ENCODE measurements at regions not wholly inside any gene's neighbourhood (a gene's known extent, or its start where the extent isn't known, plus 50 kb on each side); places are given as distances from the start of the nearest gene placed in this dataset.

DNA sequence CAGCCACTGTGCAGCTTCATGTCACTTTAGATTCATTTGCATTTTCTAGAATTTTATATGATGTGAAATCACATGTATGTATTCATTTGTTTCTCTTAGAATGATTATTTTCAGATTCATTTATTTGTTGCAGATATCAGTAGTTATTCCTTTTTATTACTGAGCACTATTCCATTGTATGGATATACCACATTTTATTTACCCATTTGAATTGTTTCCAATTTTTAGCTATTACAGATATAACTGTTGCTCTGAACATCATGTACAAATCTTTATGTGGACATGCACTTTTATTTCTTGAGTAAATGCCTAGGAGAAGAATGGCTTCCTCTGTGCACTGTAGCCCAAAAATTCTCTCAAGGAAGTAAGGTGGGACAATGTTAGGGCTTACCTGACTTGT lies 767.8 kb upstream of the FANCL start:
- Mint-ChIP-seq H3K9me3 (ENCODE audit: insufficient read depth) (no peaks in the 10 kb centered on the region), H3K4me1 (no peaks in the 10 kb centered on the region), H3K27me3 (peaks cover 15% of the 10 kb centered on the region), H3K27ac (no peak overlapping the region), H3K4me3 (no peak overlapping the region)
- no peak overlapping the region for H3K9ac ChIP-seq (ENCODE audit: low read length)
- H3K79me2 ChIP-seq (ENCODE audit: control insufficient read depth, insufficient read depth, low read length), result no peaks in the 10 kb centered on the region
- ATAC-seq (ENCODE audit: low read depth), result no peak
- no peaks in the 10 kb centered on the region for H4K20me1 ChIP-seq (ENCODE audit: control insufficient read depth, insufficient read depth, low read length, poor library complexity, severe bottlenecking)
- ChIA-PET POLR2A (no interaction called here), CTCF (interaction anchor here (1.4 kb wide), 1 partner anchor 12 kb away, joined by 4 read pairs; no protein-coding TSS in a partner anchor)
- H3K4me1 ChIP-seq (ENCODE audit: control insufficient read depth in 2 of 2, insufficient read depth in 2 of 2, low read length in 2 of 2), result no peaks in the 10 kb centered on the region
- intact Hi-C loops (cut with micrococcal nuclease), result no loop called here
- no peak overlapping the region for H3K4me2 ChIP-seq (replicated peaks; ENCODE audit: low read depth, low read length, poor library complexity, severe bottlenecking)
- no peaks in the 10 kb centered on the region for H3K36me3 ChIP-seq (replicated peaks in 1 of 2; ENCODE audit: control extremely low read depth in 1 of 2, control insufficient read depth in 1 of 2, extremely low read depth in 1 of 2, insufficient read depth in 2 of 2, low read length in 1 of 2)
- no peaks in the 10 kb centered on the region for H3K9me3 ChIP-seq (ENCODE audit: control extremely low read depth in 1 of 3, control insufficient read depth in 2 of 3, insufficient read depth in 1 of 3, low read length in 2 of 3)
- H3K27me3 ChIP-seq (replicated peaks in 1 of 4; ENCODE audit: control extremely low read depth in 1 of 4, control insufficient read depth in 3 of 4, insufficient read depth in 4 of 4, low read length in 3 of 4), result no peaks in the 10 kb centered on the region
- no peak overlapping the region for H3K4me3 ChIP-seq (ENCODE audit: control extremely low read depth in 1 of 5, extremely low read depth in 1 of 5, insufficient read depth in 1 of 5, low read depth in 2 of 5, low read length in 4 of 5)
- no peak for DNase-seq
- no peak for TF ChIP-seq EZH2 (IDR thresholded peaks at IDR 0.05; ENCODE audit: borderline replicate concordance, insufficient read depth, low read depth, low read length, poor library complexity, severe bottlenecking)
- TF ChIP-seq, protein P1, sequence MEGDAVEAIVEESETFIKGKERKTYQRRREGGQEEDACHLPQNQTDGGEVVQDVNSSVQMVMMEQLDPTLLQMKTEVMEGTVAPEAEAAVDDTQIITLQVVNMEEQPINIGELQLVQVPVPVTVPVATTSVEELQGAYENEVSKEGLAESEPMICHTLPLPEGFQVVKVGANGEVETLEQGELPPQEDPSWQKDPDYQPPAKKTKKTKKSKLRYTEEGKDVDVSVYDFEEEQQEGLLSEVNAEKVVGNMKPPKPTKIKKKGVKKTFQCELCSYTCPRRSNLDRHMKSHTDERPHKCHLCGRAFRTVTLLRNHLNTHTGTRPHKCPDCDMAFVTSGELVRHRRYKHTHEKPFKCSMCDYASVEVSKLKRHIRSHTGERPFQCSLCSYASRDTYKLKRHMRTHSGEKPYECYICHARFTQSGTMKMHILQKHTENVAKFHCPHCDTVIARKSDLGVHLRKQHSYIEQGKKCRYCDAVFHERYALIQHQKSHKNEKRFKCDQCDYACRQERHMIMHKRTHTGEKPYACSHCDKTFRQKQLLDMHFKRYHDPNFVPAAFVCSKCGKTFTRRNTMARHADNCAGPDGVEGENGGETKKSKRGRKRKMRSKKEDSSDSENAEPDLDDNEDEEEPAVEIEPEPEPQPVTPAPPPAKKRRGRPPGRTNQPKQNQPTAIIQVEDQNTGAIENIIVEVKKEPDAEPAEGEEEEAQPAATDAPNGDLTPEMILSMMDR (IDR thresholded peaks at IDR 0.05), result no peak
- no peak overlapping the region for H2AFZ ChIP-seq (ENCODE audit: insufficient read depth, low read depth, low read length, poor library complexity, severe bottlenecking)
- H3K27ac ChIP-seq (ENCODE audit: low read length in 2 of 2), result no peak overlapping the region

DNA sequence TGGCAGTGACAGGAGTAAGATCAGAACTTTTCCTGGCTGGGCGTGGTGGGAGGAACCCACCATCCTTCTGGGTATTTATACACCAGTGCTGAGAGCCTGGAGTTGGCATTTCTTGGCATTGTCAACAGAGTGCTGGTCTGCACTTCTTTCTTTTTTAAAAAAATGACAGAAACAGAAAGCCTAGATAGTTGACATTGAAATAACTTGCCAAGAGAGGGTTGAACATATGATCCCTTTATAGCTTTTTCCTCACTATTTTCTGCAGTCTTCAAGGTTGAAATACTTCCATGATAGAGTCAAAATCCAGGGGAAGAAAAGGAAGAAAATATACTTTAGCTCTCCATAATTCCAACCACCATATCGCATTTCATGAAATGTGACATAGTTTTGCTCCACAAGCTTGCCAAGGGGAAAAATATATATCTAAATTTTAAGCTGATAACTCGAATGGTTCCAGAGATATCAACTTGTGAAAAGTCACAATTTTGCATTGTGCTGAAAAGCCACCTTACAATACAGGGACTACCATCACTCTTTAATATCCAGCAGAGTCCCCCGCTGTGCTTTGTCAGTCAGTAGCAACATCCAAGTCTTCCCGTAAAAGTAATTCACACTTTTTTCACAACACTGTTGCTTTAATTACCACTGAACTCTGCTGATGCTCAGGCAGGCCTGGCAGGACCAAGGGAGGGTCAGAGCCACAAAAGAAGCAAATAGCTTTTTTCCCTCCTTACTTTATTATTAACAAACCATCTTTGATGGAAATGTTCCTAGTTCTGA lies 764.9 kb upstream of the FANCL start:
- Mint-ChIP-seq H3K4me1 (no peaks in the 10 kb centered on the region), H3K4me3 (no peak overlapping the region), H3K27ac (no peak overlapping the region), H3K27me3 (peaks cover 6% of the 10 kb centered on the region), H3K9me3 (ENCODE audit: insufficient read depth) (no peaks in the 10 kb centered on the region)
- Histone ChIP-seq H3K9me3 (ENCODE audit: control extremely low read depth in 1 of 3, control insufficient read depth in 2 of 3, insufficient read depth in 1 of 3, low read length in 2 of 3) (no peaks in the 10 kb centered on the region), H4K20me1 (ENCODE audit: control insufficient read depth, insufficient read depth, low read length, poor library complexity, severe bottlenecking) (no peaks in the 10 kb centered on the region), H3K4me1 (ENCODE audit: control insufficient read depth in 2 of 2, insufficient read depth in 2 of 2, low read length in 2 of 2) (no peaks in the 10 kb centered on the region), H3K27me3 (replicated peaks in 1 of 4; ENCODE audit: control extremely low read depth in 1 of 4, control insufficient read depth in 3 of 4, insufficient read depth in 4 of 4, low read length in 3 of 4) (no peaks in the 10 kb centered on the region), H3K4me2 (replicated peaks; ENCODE audit: low read depth, low read length, poor library complexity, severe bottlenecking) (no peak overlapping the region), H3K79me2 (ENCODE audit: control insufficient read depth, insufficient read depth, low read length) (no peaks in the 10 kb centered on the region), H3K27ac (ENCODE audit: low read length in 2 of 2) (no peak overlapping the region), H3K4me3 (ENCODE audit: control extremely low read depth in 1 of 5, extremely low read depth in 1 of 5, insufficient read depth in 1 of 5, low read depth in 2 of 5, low read length in 4 of 5) (no peak overlapping the region), H3K9ac (ENCODE audit: low read length) (no peak overlapping the region), H2AFZ (ENCODE audit: insufficient read depth, low read depth, low read length, poor library complexity, severe bottlenecking) (no peak overlapping the region), H3K36me3 (replicated peaks in 1 of 2; ENCODE audit: control extremely low read depth in 1 of 2, control insufficient read depth in 1 of 2, extremely low read depth in 1 of 2, insufficient read depth in 2 of 2, low read length in 1 of 2) (no peaks in the 10 kb centered on the region)
- POLR2A ChIA-PET, result no interaction called here
- WGBS (ENCODE audit: insufficient coverage), result 93% methylated on average over 3 of the region's 5 CpGs
- DNase-seq (no peak), ATAC-seq (ENCODE audit: low read depth) (no peak)
- intact Hi-C loops (cut with micrococcal nuclease), result no loop called here
- CTCF ChIA-PET, result interaction anchor here (1.5 kb wide), 1 partner anchor 19 kb away, joined by 5 read pairs; no protein-coding TSS in a partner anchor
- no peak for TF ChIP-seq EZH2 (IDR thresholded peaks at IDR 0.05; ENCODE audit: borderline replicate concordance, insufficient read depth, low read depth, low read length, poor library complexity, severe bottlenecking)
